Dedifferentiated amniotic fluid mesenchymal stem cell (primary cell): ENCODE measurements at regions not wholly inside any gene's neighbourhood (a gene's known extent, or its start where the extent isn't known, plus 50 kb on each side); places are given as distances from the start of the nearest gene placed in this dataset.

ENCODE experiments used
- DNase-seq: peaks from one replicate; pipeline ENCODE4 v3.0.0-alpha.2; 2016; ENCODE audit errors: extremely low spot score

GRCh38 chr2:22596306-22596705, 788.7 kb upstream of the KLHL29 start:
- DNase-seq, result no peak

GRCh38 chr2:22600156-22600555, 784.8 kb upstream of the KLHL29 start:
- DNase-seq, result no peak

DNA sequence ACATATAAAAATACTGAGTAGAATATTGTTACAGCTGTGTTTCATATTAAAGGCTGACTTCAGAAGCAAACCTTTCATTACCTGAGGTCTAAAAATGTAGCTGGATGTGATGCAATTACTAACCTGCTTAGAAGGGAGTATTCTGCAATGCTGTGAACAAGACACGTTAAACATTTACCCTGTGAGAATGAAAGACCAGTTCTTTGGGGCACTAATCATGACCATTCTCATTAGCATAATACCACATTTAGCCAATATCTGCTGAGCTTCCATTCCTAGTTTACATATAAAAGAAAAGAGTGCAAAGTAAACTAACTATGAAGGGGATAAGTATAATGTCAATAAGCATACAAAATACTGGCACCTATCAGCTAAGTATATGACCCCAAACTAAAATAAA, 784.0 kb upstream of the KLHL29 start:
- DNase-seq, result no peak

DNA sequence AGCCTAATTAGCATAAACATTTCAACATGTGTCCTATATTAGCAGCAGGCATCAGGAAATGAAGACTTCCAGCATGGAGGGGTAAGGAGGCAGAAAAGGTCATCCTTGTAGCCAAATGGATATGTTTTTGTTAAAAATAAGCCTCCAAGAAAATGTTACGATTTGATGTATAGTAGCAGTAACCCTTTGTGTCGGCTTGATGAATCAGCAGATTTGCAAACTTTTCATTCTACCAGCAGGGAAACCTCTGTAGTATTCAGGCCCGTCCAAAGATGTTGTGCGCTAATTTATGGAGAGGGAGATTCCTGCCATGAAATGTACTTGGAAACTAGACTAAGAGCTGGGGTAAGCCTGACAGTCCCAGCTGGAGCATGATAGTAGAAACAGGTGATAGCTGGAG, 780.8 kb upstream of the KLHL29 start:
- DNase-seq, result no peak

GRCh38 chr2:22616031-22616430, 768.9 kb upstream of the KLHL29 start:
- DNase-seq, result no peak

DNA sequence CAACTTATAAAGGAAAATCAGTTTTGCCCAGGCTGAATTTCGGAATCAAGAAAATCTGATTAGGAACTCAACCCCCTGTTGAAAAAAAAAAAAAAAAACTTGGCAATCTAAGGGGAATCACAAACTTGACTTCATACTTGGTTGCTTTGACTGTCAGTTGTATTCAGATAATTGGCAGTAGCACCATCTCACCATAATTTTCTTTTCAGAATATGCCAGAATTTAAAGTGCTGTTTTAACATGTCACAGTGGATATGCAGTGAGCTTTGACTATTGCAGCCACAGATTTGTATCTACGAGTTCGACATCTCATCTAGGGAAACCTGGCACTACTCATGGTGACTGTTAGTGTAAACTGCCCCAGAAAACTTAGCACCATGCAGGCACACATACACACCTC, 761.4 kb upstream of the KLHL29 start:
- no peak for DNase-seq

DNA sequence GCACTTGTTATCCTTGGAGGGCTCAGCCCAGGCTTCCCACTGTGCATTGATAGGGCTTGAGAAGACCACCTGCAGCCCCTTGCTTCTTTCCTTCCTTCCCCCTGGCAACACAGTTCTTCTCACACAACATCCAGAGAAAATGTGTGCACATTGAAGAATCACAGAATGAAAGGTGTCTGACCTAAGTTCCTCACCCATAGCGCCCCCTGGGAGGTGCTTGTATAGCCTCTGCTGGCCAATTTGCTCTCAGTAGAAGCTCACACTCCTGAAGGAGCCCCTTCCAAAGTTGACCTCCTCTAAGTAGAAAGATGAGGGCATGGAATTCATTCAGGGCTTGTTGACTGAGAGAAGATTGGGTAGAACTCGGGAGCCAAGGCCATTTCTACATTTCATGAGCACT, 758.4 kb upstream of the KLHL29 start:
- no peak for DNase-seq

DNA sequence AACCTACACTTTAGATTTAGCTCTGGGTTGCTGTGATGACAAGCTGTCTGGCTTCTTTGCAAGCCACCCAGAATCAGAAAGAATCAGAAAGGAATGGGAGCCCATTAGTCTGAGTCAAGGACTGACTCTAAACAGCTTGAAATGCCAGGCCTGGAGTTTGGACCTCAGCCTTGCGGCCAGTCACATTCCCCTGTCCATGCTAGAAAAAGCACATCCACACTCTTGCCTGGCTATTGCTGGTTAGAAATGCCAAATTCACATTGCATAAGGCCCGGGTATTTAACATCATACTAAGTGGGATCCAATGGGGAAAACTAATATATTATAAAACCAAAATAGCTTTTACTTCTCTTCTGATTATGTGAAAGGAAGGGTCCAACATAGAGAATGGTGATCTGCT, 756.8 kb upstream of the KLHL29 start:
- no peak for DNase-seq

DNA sequence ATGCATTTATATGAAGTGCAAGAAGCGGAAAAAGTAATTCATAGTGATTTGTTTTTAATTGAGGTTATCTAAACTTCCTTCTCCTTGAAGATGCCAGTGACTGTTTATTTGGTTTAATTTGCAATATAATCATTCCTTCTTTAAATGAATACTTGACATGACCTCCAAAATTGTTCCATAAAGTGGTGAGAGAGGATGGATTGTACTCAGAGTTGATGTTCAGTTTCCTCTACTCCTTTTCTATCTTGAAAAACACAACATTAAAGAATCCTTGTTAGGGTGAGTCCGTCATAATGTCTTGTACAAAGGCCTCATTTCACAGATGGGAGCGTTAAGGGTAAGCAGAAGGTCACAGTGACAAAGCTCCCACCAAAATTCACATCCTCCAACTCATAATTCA, 756.1 kb upstream of the KLHL29 start:
- no peak for DNase-seq

DNA sequence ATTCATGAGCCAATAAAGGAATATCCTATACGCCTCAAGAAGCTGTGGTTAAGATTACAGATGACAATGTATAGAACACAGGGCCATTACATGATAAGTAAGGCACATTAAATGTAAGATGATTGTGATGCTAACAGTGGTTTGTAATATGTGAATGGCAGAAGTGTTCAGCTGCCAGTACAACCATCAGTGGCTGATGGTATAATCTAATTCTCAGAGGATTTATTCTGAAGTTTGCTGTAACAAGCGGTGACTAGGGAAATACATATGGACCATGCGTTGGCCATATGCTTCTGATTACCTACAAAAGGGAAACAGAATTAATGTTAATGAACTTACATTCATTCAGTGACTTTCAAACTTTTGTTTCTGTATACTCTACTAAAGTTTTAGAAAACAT, 750.8 kb upstream of the KLHL29 start:
- DNase-seq, result no peak

GRCh38 chr2:22656426-22656825, 728.6 kb upstream of the KLHL29 start:
- DNase-seq, result no peak

- DNase-seq, result no peak
Measured at GRCh38 chr2:22673529-22673928, 711.5 kb upstream of the KLHL29 start.

DNA sequence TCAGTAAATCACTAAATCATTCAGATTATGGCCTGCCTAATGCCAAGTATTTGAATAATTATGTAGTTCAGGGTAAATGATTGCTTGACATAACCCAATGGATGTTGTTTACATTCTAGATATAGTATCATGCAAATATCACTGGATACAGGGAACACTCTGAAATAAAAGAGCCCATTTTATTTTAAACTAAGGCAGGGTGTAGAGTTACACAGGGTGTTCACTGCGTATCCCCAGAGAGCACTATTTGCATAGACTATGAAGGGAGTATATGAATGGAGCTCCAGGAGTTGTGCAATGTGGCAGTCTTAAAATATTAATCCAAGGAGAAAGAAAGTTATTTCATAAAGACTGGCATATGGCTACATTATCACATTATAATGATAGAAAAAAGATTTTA, 701.1 kb upstream of the KLHL29 start:
- no peak for DNase-seq

DNA sequence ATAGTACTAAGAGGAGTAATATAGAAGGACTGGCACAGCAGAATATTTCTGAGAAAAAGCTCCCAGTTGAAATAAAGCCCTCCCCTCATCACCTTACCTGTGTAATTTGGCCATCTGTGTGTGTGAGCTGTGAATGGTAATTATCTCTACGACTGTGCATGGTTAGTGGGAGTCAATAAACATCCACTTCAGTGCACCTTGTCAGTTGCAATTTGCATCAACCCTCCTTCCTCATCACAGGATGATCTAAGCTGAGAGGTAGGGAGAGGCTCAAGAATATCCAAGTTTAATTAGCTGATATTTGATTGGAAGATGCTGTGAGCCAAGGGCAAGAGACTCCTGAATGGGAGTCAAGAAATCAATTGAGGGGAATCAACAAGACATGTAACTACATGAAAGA, 694.9 kb upstream of the KLHL29 start:
- DNase-seq, result no peak

DNA sequence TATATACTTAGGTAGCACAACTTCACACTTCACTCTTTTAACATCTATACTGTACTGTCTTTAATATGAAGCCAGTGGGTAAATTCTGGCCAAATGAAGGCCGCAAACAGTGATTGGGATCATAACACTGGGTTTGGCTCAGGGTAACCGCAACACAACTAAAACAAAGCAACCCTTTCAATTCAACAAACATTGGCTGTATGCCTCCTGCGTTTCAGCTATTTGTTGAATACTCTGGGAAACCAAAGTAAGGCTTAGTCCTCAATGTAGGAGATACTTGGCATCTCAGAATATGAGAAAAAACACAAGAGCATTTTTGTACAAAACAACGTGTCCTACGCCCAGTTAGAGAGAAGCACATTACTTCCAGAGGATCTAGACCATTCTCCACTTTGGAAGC, 693.3 kb upstream of the KLHL29 start:
- no peak for DNase-seq

GRCh38 chr2:22692746-22693145, 692.2 kb upstream of the KLHL29 start:
- no peak for DNase-seq

- DNase-seq, result no peak
Measured at GRCh38 chr2:22694300-22694699, 690.7 kb upstream of the KLHL29 start.

GRCh38 chr2:22694856-22695255, 690.1 kb upstream of the KLHL29 start:
- DNase-seq, result no peak

- no peak for DNase-seq
Measured at GRCh38 chr2:22697054-22697788, 687.8 kb upstream of the KLHL29 start.

- DNase-seq, result no peak
Measured at GRCh38 chr2:22701561-22702160, 683.3 kb upstream of the KLHL29 start.

DNA sequence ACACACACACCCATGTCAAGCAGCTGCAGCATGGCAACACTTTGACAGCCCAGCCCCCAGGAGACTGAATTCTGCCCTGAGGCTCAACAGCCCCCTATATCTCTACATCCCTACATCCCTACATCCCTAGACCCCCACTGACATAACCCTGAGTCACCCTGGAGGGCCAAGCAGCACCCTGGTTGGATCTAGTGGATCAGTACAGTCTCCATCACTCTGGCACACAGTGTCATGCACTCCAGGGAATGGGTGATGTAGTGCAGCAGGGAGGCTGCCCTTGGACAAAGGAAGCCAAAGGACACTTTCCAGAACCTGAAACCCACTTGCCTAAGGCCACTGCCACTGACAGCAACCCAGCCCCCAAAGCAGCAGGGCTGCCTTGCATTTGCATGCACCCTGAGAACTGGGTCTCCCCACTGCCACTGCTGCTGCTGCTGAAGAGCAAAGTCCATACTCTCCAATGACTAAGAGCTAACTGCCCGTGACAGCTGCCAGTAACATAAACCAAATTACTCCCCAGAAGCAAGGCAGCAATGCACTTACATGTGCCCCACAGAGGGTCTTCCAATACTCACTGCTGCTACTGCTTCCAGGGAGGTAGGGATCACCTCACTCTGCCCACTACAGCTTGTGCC, 681.6 kb upstream of the KLHL29 start:
- DNase-seq, result no peak

DNA sequence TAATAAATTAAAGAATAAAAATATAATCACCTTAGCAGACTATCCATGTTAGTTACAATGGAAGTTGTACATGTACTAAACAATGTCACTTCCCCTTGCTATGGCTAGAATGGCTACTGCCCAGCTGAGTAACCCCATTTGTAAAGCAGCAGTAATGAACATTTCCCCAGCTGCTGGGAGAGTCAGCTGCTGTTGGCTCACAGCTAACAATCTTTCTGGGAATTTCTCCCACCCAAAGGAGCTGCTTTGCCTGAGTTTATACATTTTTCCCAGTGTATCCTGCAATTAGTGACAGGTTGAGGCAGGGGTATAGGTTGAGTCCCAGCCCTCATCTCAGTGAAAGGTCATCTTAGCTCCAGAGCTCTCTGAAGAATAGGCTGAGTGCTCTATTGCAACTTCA, 665.6 kb upstream of the KLHL29 start:
- DNase-seq, result no peak

DNA sequence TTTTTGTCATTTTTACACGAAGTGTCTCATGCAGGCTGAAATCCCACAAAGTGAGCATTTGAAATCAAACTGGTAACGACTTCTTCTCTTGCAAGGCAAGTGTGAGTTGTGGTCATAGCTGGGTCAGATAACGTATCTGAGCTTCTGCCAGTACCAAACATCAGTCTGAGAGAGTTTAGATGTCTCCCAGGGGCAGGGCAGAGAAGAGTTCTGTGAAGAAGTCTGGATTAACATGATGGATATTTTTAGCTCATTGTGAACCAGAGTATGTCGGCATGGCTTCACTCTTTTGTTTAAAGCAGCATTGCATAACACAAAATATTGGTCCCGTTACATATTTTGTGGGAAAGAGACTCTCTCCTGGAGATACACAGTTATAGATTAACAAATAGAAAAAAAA, 655.5 kb upstream of the KLHL29 start:
- DNase-seq, result no peak
